ENCODE measurements at regions not wholly inside any gene's neighbourhood (a gene's known extent, or its start where the extent isn't known, plus 50 kb on each side); places are given as distances from the start of the nearest gene placed in this dataset.

DNA sequence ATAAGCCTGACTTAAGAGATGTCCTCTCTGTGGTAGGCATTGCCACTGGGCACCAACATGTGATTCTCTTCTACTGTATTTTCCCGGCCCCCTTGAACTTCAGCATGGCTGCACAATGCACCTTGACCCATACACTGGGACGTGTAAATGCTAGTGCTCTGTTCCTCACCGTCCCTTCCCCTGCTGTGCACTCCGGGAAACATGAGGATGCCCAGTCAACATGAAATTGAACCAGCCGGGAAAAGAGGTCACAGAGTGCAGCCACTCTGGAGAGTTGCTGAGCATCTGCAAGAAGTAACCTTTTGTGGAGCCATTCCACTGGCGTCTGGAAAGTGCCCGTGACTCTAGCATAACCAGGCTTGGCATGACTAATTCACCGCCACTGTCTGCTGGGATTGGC is 646.7 kb downstream of the NPHP4 start:
- no peaks in the 10 kb centered on the region for H3K27me3 ChIP-seq (ENCODE audit: low read length)
- no peaks in the 10 kb centered on the region for H3K36me3 ChIP-seq (ENCODE audit: low read depth, low read length)
- TF ChIP-seq EZH2phosphoT487 (IDR thresholded peaks at IDR 0.05; ENCODE audit: borderline replicate concordance, low read length): no peak
- TF ChIP-seq, protein P1, sequence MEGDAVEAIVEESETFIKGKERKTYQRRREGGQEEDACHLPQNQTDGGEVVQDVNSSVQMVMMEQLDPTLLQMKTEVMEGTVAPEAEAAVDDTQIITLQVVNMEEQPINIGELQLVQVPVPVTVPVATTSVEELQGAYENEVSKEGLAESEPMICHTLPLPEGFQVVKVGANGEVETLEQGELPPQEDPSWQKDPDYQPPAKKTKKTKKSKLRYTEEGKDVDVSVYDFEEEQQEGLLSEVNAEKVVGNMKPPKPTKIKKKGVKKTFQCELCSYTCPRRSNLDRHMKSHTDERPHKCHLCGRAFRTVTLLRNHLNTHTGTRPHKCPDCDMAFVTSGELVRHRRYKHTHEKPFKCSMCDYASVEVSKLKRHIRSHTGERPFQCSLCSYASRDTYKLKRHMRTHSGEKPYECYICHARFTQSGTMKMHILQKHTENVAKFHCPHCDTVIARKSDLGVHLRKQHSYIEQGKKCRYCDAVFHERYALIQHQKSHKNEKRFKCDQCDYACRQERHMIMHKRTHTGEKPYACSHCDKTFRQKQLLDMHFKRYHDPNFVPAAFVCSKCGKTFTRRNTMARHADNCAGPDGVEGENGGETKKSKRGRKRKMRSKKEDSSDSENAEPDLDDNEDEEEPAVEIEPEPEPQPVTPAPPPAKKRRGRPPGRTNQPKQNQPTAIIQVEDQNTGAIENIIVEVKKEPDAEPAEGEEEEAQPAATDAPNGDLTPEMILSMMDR (conservative IDR thresholded peaks at IDR 0.05; ENCODE audit: low read depth, low read length): no peak
- no peak for TF ChIP-seq EZH2 (IDR thresholded peaks at IDR 0.05; ENCODE audit: low read length, unreplicated experiment)
- intact Hi-C loops (cut with micrococcal nuclease): no loop called here
- peaks cover 31% of the 10 kb centered on the region for H3K9me3 ChIP-seq (ENCODE audit: low read length)
- BruUV-seq (replicated peaks): no TSS peak
- H3F3A ChIP-seq (ENCODE audit: low read length, unreplicated experiment): no peaks in the 10 kb centered on the region
- no peaks in the 10 kb centered on the region for H3K9me2 ChIP-seq (replicated peaks; ENCODE audit: low read length)
- DNase-seq: no peak
- H3K4me3 ChIP-seq (ENCODE audit: low read length): no peak overlapping the region
- H4K20me1 ChIP-seq (ENCODE audit: low read length): no peaks in the 10 kb centered on the region
- no peaks in the 10 kb centered on the region for H3K79me2 ChIP-seq (ENCODE audit: low read length)
- no peak for ATAC-seq
- no peak overlapping the region for H2AFZ ChIP-seq (ENCODE audit: low read length)
- CTCF ChIA-PET: no interaction called here
- no peaks in the 10 kb centered on the region for H3K4me1 ChIP-seq (ENCODE audit: insufficient read depth, low read length)
- POLR2A ChIA-PET (ENCODE audit: unreplicated experiment): no interaction called here
- no peak overlapping the region for H3K27ac ChIP-seq (ENCODE audit: low read length)
- no peak overlapping the region for H3K9ac ChIP-seq (ENCODE audit: low read length)
- H3K4me2 ChIP-seq (ENCODE audit: low read length): no peak overlapping the region

DNA sequence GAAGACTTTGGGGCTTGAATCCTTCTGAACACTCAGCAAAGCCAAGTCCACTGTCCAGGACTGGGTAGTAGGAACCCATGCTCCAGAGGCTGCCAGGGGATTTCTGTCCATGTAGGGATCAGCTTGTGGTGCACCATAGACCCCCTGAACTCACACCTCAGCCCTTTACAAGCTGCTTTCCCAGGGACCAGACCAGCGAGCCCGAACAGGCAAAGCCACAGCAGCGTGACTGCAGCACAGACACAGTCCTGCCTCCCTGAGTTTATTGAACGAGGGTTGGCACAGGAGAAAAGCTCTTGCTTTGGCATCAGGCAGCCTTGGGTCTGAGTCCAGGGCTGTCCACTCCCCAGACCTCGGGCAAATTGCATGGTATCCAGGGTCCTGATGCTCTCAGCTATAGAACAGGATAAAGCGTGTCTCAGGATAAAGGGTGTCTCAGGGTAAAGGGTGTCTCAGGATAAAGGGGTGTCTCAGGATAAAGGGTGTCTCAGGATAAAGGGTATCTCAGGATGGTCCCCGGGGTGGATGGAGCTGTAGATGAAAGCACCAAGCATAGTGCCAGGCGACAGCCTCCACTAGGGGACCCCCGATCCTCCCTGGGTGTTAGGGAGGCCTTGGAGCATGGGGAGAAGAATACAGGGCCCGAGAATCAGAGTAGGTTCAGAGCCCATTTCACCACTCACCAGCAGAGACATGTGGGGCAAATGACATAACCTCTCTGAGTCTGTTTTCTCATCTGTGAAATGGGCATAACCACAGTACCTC is 648.8 kb downstream of the NPHP4 start:
- ATAC-seq (no peak), DNase-seq (no peak)
- H3K9me2 ChIP-seq (replicated peaks; ENCODE audit: low read length): no peaks in the 10 kb centered on the region
- H4K20me1 ChIP-seq (ENCODE audit: low read length): no peaks in the 10 kb centered on the region
- POLR2A ChIA-PET (ENCODE audit: unreplicated experiment): no interaction called here
- H2AFZ ChIP-seq (ENCODE audit: low read length): no peak overlapping the region
- intact Hi-C loops (cut with micrococcal nuclease): no loop called here
- H3K79me2 ChIP-seq (ENCODE audit: low read length): no peaks in the 10 kb centered on the region
- CTCF ChIA-PET: no interaction called here
- no peaks in the 10 kb centered on the region for H3K36me3 ChIP-seq (ENCODE audit: low read depth, low read length)
- no peak overlapping the region for H3K4me3 ChIP-seq (ENCODE audit: low read length)
- no TSS peak for BruUV-seq (replicated peaks)
- peaks cover 14% of the 10 kb centered on the region; the same call in 1 of the 2 replicates for H3K9me3 ChIP-seq (ENCODE audit: low read length)
- no peaks in the 10 kb centered on the region for H3K4me1 ChIP-seq (ENCODE audit: insufficient read depth, low read length)
- no peak for TF ChIP-seq EZH2 (IDR thresholded peaks at IDR 0.05; ENCODE audit: low read length, unreplicated experiment)
- TF ChIP-seq, protein P1 (conservative IDR thresholded peaks at IDR 0.05; ENCODE audit: low read depth, low read length): no peak
- H3K9ac ChIP-seq (ENCODE audit: low read length): no peak overlapping the region
- no peak overlapping the region for H3K4me2 ChIP-seq (ENCODE audit: low read length)
- no peaks in the 10 kb centered on the region for H3F3A ChIP-seq (ENCODE audit: low read length, unreplicated experiment)
- no peak overlapping the region for H3K27ac ChIP-seq (ENCODE audit: low read length)
- H3K27me3 ChIP-seq (ENCODE audit: low read length): no peaks in the 10 kb centered on the region

DNA sequence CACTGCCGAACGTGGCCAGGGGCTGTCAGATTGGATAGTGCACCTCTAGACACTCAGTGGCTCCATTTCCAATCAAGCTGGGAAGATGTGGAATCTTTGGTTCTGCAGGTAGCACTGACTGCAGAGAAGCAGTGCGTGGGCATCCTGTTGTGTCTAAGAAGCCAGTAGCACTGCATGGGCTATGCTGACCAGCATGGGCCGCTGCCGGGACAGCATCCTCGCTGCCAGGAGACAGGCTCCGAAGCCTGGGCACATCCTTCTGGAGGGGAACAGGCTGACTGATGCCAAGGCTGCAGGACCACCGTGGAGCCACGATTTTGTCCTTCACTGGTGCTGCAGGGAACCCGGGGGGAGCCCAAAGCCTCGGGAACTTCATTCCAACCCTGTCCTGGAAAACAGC is 649.4 kb downstream of the NPHP4 start:
- intact Hi-C loops (cut with micrococcal nuclease): no loop called here
- peaks cover 10% of the 10 kb centered on the region for H3K9me3 ChIP-seq (ENCODE audit: low read length)
- H3F3A ChIP-seq (ENCODE audit: low read length, unreplicated experiment): no peaks in the 10 kb centered on the region
- H3K4me3 ChIP-seq (ENCODE audit: low read length): no peak overlapping the region
- H2AFZ ChIP-seq (ENCODE audit: low read length): no peak overlapping the region
- H3K27ac ChIP-seq (ENCODE audit: low read length): no peak overlapping the region
- DNase-seq (no peak), ATAC-seq (no peak)
- no peak overlapping the region for H3K4me2 ChIP-seq (ENCODE audit: low read length)
- no peaks in the 10 kb centered on the region for H3K79me2 ChIP-seq (ENCODE audit: low read length)
- no peaks in the 10 kb centered on the region for H3K36me3 ChIP-seq (ENCODE audit: low read depth, low read length)
- ChIA-PET CTCF (no interaction called here), POLR2A (ENCODE audit: unreplicated experiment) (no interaction called here)
- no TSS peak for BruUV-seq (replicated peaks)
- no peaks in the 10 kb centered on the region for H3K4me1 ChIP-seq (ENCODE audit: insufficient read depth, low read length)
- H3K9me2 ChIP-seq (replicated peaks; ENCODE audit: low read length): no peaks in the 10 kb centered on the region
- no peaks in the 10 kb centered on the region for H4K20me1 ChIP-seq (ENCODE audit: low read length)
- no peaks in the 10 kb centered on the region for H3K27me3 ChIP-seq (ENCODE audit: low read length)
- H3K9ac ChIP-seq (ENCODE audit: low read length): no peak overlapping the region
- TF ChIP-seq EZH2phosphoT487 (IDR thresholded peaks at IDR 0.05; ENCODE audit: borderline replicate concordance, low read length): no peak
- no peak for TF ChIP-seq EZH2 (IDR thresholded peaks at IDR 0.05; ENCODE audit: low read length, unreplicated experiment)
- TF ChIP-seq, protein P1 (conservative IDR thresholded peaks at IDR 0.05; ENCODE audit: low read depth, low read length): no peak
